NT2/D1 (cell line): ENCODE measurements at regions not wholly inside any gene's neighbourhood (a gene's known extent, or its start where the extent isn't known, plus 50 kb on each side); places are given as distances from the start of the nearest gene placed in this dataset.

Source experiments
- DNase-seq: peaks from one replicate; pipeline ENCODE4 v3.0.0-alpha.2; 2011; ENCODE audit warnings: low read depth, low spot score
- H3K27me3 ChIP-seq: 2 replicates; pipeline ENCODE4 v1.6.0; 2011; ENCODE audit warnings: mild to moderate bottlenecking; ENCODE audit not compliant: insufficient read length, insufficient read depth
- H3K36me3 ChIP-seq: 2 replicates; pipeline ENCODE4 v1.6.1; 2011; ENCODE audit warnings: mild to moderate bottlenecking, low read length, mixed read lengths; ENCODE audit not compliant: insufficient read depth, insufficient read length
- H3K4me1 ChIP-seq: 2 replicates; pipeline ENCODE4 v1.5.1; 2011; ENCODE audit not compliant: insufficient read depth, insufficient read length
- H3K4me3 ChIP-seq: 2 replicates; pipeline ENCODE4 v1.5.1; 2011; ENCODE audit warnings: low read depth; ENCODE audit not compliant: insufficient read length
- H3K9ac ChIP-seq: 2 replicates; pipeline ENCODE4 v1.6.0; 2011; ENCODE audit warnings: low read depth; ENCODE audit not compliant: insufficient read length
- H3K9me3 ChIP-seq: 2 replicates; pipeline ENCODE4 v1.5.1; 2011; ENCODE audit warnings: mild to moderate bottlenecking, low read length; ENCODE audit not compliant: insufficient read depth
- SUZ12 ChIP-seq: IDR thresholded peaks from 2 replicates; pipeline ENCODE4 v1.6.1; 2011; ENCODE audit not compliant: insufficient read length, insufficient read depth; ENCODE audit errors: extremely low read depth
- YY1 ChIP-seq: IDR thresholded peaks from 2 replicates; pipeline ENCODE4 v1.6.1; 2011; ENCODE audit not compliant: insufficient read length, insufficient read depth
- ZNF274 ChIP-seq: IDR thresholded peaks from 2 replicates; pipeline ENCODE4 v1.6.1; 2011; ENCODE audit warnings: mild to moderate bottlenecking, low read depth, low read length

- no peak for TF ChIP-seq SUZ12
- no peak for TF ChIP-seq ZNF274
- TF ChIP-seq YY1 = no peak
- no peak overlapping the region for H3K4me3 ChIP-seq
- peaks cover 18% of the 10 kb centered on the region for H3K9me3 ChIP-seq
- no peak for DNase-seq
- H3K4me1 ChIP-seq = no peaks in the 10 kb centered on the region
- no peaks in the 10 kb centered on the region for H3K27me3 ChIP-seq
- no peaks in the 10 kb centered on the region for H3K36me3 ChIP-seq
- H3K9ac ChIP-seq = no peak overlapping the region
Measured at GRCh38 chr7:11313801-11314200, 340.1 kb downstream of the PHF14 start.

GRCh38 chr7:11315666-11316258 is 342.1 kb downstream of the PHF14 start:
- no peak overlapping the region for H3K9ac ChIP-seq
- no peak overlapping the region for H3K4me3 ChIP-seq
- TF ChIP-seq YY1 (no peak), ZNF274 (no peak), SUZ12 (no peak)
- no peaks in the 10 kb centered on the region for H3K27me3 ChIP-seq
- peaks cover 18% of the 10 kb centered on the region for H3K9me3 ChIP-seq
- no peaks in the 10 kb centered on the region for H3K4me1 ChIP-seq
- peak; percentile 49 for DNase-seq
- H3K36me3 ChIP-seq = no peaks in the 10 kb centered on the region

GRCh38 chr7:11317766-11318165 is 344.1 kb downstream of the PHF14 start:
- Histone ChIP-seq H3K4me3 (no peak overlapping the region), H3K27me3 (no peaks in the 10 kb centered on the region)

GRCh38 chr7:11319491-11320274 is 346.0 kb downstream of the PHF14 start:
- H3K27me3 ChIP-seq = no peaks in the 10 kb centered on the region
- H3K9ac ChIP-seq = no peak overlapping the region
- TF ChIP-seq SUZ12 = no peak
- DNase-seq = no peak
- no peaks in the 10 kb centered on the region for H3K4me1 ChIP-seq
- H3K36me3 ChIP-seq = no peaks in the 10 kb centered on the region
- no peak overlapping the region for H3K4me3 ChIP-seq
- H3K9me3 ChIP-seq = peaks cover 26% of the 10 kb centered on the region

More at GRCh38 chr7:11317766-11318165, 344.1 kb downstream of the PHF14 start:
- H3K9me3 ChIP-seq = peaks cover 18% of the 10 kb centered on the region
- no peaks in the 10 kb centered on the region for H3K36me3 ChIP-seq
- H3K4me1 ChIP-seq = no peaks in the 10 kb centered on the region
- no peak overlapping the region for H3K9ac ChIP-seq
- TF ChIP-seq ZNF274 (no peak), SUZ12 (no peak), YY1 (no peak)
- no peak for DNase-seq
